Activated CD8-positive, alpha-beta T cell treated with anti-CD3 and anti-CD28 coated beads, Interleukin-2, amount 10 ng/mL, durations not matched to agents 7 days and 5 days (primary cell): ENCODE measurements at regions not wholly inside any gene's neighbourhood (a gene's known extent, or its start where the extent isn't known, plus 50 kb on each side); places are given as distances from the start of the nearest gene placed in this dataset.

Experiments
- ATAC-seq: fragments of 150-1000 bp; cut with Tn5 transposase; one replicate; pipeline ENCODE4 v1.10.0; 2021; ENCODE audit warnings: moderate library complexity
- CTCF ChIA-PET: fragments of 350-600 bp; sonication (Branson Sonifier 250); formaldehyde crosslinking; loops from one replicate; lab custom pipeline; 2021; ENCODE audit warnings: antibody characterized with exemption; lab: Charles Lee
- POLR2A ChIA-PET: fragments of 350-600 bp; sonication (Branson Sonifier 250); formaldehyde crosslinking; loops from one replicate; lab custom pipeline; 2021; ENCODE audit warnings: antibody characterized with exemption; lab: Charles Lee
- DNase-seq: peaks from one replicate; pipeline ENCODE4 v3.0.0-alpha.2; 2020
- H3K27ac Mint-ChIP-seq: one replicate; pipeline ENCODE4 v1.8.0; 2021; ENCODE audit warnings: mild to moderate bottlenecking, mixed read lengths
- H3K27me3 Mint-ChIP-seq: one replicate; pipeline ENCODE4 v1.8.0; 2021; ENCODE audit warnings: low read depth, mixed read lengths
- H3K36me3 Mint-ChIP-seq: one replicate; pipeline ENCODE4 v1.8.0; 2021; ENCODE audit warnings: low read depth, mixed read lengths
- H3K4me1 Mint-ChIP-seq: one replicate; pipeline ENCODE4 v1.8.0; 2021; ENCODE audit warnings: low read depth, mixed read lengths
- H3K4me3 Mint-ChIP-seq: one replicate; pipeline ENCODE4 v1.8.0; 2021; ENCODE audit warnings: mild to moderate bottlenecking, mixed read lengths
- H3K9me3 Mint-ChIP-seq: one replicate; pipeline ENCODE4 v1.8.0; 2022; ENCODE audit warnings: mixed read lengths; ENCODE audit not compliant: insufficient read depth

DNA sequence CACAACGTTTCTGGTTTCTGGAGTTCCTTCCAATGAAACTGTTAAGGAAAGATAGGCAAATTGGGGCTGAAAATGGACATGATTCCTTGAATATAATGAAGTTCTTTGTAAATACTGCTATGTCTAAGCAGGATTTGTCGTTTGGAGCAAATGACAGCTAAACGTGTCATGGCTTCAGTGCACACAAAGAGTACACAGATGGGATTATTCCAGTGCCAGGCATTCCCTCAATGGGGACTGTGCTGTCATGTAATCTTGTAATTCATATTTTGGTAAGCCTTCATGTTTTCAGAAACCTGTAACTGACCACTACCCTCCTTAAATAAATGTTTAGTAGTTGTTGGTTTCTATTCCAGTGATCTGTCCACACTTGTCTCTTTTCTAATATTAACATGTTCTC lies 404.7 kb upstream of the CDH7 start:
- ChIA-PET CTCF (no interaction called here), POLR2A (no interaction called here)
- no peak overlapping the region for H3K27ac Mint-ChIP-seq
- H3K9me3 Mint-ChIP-seq, result no peaks in the 10 kb centered on the region
- DNase-seq (no peak), ATAC-seq (no peak)
- no peak overlapping the region for H3K4me3 Mint-ChIP-seq
- no peaks in the 10 kb centered on the region for H3K27me3 Mint-ChIP-seq
- H3K4me1 Mint-ChIP-seq, result no peaks in the 10 kb centered on the region
- H3K36me3 Mint-ChIP-seq, result no peaks in the 10 kb centered on the region

DNA sequence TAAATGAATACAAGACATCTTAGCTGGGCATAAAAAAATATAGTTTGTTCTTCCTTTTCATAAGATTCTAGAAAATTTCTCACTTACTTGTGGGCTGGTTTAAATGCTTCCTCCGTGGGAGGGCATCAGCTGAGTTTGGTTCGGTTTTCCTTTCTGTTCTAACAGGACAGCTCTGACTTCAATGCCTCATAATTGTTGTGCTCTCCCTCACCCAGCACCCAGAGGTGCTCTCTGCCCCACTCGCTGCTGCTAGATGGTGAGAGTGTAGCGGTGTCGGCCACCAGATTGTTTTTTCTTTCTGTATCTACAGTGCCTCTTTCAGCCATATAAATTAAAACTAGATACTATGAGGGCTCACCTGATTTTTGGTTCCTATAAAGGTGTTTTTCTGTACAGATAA lies 407.2 kb upstream of the CDH7 start:
- no peak for ATAC-seq
- DNase-seq, result no peak
- Mint-ChIP-seq H3K36me3 (no peaks in the 10 kb centered on the region), H3K4me1 (no peaks in the 10 kb centered on the region), H3K27me3 (no peaks in the 10 kb centered on the region), H3K4me3 (no peak overlapping the region), H3K9me3 (no peaks in the 10 kb centered on the region), H3K27ac (no peak overlapping the region)
- CTCF ChIA-PET, result no interaction called here
- POLR2A ChIA-PET, result no interaction called here

DNA sequence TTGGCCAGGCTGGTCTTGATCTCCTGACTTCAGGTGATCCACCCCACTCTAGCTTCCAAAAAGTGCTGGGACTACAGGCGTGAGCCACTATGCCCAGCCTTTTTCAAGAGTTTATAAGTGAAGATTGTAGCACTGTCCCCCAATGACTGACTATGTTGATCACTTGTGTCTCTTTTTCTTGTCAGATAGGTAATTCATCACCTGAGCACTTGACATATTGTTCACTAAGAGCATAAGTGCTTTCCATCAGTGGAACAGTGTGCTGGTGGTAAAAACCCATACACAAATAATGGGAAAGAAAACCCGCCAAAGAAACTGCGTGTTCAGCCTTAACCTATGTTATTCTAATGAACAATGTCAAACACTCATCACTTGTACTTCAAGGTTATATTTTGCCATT lies 414.4 kb upstream of the CDH7 start:
- Mint-ChIP-seq H3K4me3 (no peak overlapping the region), H3K9me3 (peaks cover 7% of the 10 kb centered on the region), H3K36me3 (no peaks in the 10 kb centered on the region), H3K27me3 (no peaks in the 10 kb centered on the region), H3K4me1 (no peaks in the 10 kb centered on the region), H3K27ac (no peak overlapping the region)
- no peak for ATAC-seq
- POLR2A ChIA-PET, result no interaction called here
- CTCF ChIA-PET, result no interaction called here
- DNase-seq, result no peak

DNA sequence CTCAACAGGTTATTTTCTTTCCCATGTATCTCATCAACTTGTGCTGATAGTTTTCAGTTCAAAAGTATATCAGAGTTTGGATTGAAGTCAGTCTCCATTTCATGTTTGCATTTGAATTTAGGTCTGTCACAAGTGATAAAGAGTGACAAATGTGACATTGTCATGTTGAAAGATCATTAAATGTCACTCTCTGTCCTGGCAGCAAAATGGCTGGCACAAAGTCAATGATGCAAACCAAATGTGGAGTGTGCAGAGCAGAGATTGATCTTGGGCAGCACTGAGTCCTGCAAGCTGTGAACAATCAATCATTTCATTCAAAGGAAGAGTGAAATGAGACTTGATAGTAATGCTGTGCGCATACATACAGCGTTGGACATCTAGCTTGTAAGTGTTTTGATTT lies 421.8 kb upstream of the CDH7 start:
- DNase-seq, result no peak
- peaks cover 5% of the 10 kb centered on the region for H3K9me3 Mint-ChIP-seq
- no peaks in the 10 kb centered on the region for H3K27me3 Mint-ChIP-seq
- no peak for ATAC-seq
- no peaks in the 10 kb centered on the region for H3K4me1 Mint-ChIP-seq
- H3K27ac Mint-ChIP-seq, result no peak overlapping the region
- no peak overlapping the region for H3K4me3 Mint-ChIP-seq
- ChIA-PET CTCF (no interaction called here), POLR2A (no interaction called here)
- no peaks in the 10 kb centered on the region for H3K36me3 Mint-ChIP-seq

DNA sequence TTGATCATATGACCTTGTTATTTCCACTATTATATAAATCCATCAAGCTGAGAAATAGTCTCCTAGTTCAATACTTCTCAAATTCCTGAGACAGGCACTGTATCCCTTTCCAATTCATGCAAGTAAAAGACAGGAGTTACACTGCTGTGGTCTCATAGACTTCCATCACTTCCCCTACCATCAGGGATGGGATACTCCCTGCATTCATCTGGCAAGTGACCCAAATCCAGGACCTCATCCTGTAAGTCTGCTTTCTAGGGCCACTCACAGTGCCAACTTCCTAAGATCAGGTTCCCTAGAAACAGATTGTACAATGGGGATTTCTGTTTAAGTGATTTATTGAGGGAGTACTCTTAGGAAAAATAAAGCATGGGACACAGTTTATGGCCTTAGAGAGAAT lies 424.0 kb upstream of the CDH7 start:
- Mint-ChIP-seq H3K4me3 (no peak overlapping the region), H3K27me3 (no peaks in the 10 kb centered on the region), H3K4me1 (no peaks in the 10 kb centered on the region), H3K9me3 (peaks cover 5% of the 10 kb centered on the region), H3K36me3 (no peaks in the 10 kb centered on the region), H3K27ac (no peak overlapping the region)
- no peak for DNase-seq
- POLR2A ChIA-PET, result no interaction called here
- no peak for ATAC-seq
- CTCF ChIA-PET, result no interaction called here

DNA sequence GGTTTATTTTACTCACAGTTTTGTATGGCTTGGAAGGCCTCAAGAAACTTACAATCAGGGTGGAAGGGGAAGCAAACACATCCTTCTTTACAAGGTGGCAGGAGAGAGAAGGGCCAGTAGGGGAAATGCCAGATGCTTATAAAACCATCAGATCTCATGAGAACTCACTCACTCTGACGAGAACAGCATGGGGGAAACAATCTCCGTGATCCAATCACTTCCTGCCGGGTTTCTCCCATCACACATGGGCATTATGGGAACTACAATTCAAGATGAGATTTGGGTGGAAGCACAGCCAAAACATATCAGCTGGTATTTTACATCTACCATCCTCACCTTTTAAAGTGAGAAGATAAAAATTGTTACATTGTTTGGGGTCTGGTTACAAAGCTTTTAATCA lies 427.9 kb upstream of the CDH7 start:
- H3K27ac Mint-ChIP-seq, result no peak overlapping the region
- H3K4me1 Mint-ChIP-seq, result no peaks in the 10 kb centered on the region
- POLR2A ChIA-PET, result no interaction called here
- H3K4me3 Mint-ChIP-seq, result no peak overlapping the region
- no peaks in the 10 kb centered on the region for H3K27me3 Mint-ChIP-seq
- CTCF ChIA-PET, result no interaction called here
- no peak for ATAC-seq
- no peak for DNase-seq
- H3K36me3 Mint-ChIP-seq, result no peaks in the 10 kb centered on the region
- H3K9me3 Mint-ChIP-seq, result no peaks in the 10 kb centered on the region

DNA sequence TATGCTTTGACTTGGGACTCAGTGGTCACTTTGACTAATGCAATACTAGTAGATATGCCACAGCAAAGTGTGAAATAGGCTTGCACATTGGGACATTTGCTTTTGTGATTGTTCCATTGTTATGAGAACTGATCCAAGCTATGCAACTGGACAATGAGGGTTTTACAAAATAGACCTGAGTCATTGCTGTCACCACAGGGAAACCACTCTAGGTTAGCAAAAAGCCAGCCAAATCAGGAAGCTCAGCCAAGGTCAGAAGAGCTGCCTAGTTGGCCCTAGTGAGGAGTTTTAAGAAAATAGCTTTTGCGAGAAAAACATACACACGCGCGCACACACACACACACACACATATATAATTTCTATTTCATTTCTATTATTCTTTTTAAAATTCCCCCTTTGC lies 452.4 kb upstream of the CDH7 start:
- Mint-ChIP-seq H3K27ac (no peak overlapping the region), H3K4me3 (no peak overlapping the region), H3K36me3 (no peaks in the 10 kb centered on the region), H3K9me3 (peaks cover 4% of the 10 kb centered on the region), H3K27me3 (no peaks in the 10 kb centered on the region), H3K4me1 (no peaks in the 10 kb centered on the region)
- ChIA-PET POLR2A (no interaction called here), CTCF (no interaction called here)
- ATAC-seq, result no peak
- no peak for DNase-seq

DNA sequence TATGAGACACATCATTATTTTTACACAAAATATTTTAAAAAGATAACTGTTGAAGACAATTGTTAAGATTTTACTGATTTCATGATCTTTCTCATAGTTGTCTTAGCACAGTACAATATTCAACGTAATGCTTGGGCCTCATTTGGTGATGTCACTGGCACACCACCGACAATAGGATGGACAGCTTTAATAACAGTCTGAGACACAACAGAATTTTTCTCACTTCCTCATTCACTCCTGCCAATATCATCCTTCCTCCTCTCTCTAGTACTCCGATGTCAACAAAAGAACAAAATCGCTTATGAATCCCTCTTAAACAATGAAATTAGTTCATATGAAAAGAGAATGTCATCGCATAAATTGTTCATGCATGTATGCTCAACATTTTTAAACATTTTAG lies 461.9 kb upstream of the CDH7 start:
- Mint-ChIP-seq H3K27me3 (no peaks in the 10 kb centered on the region), H3K4me3 (no peak overlapping the region), H3K4me1 (no peaks in the 10 kb centered on the region), H3K27ac (no peak overlapping the region), H3K36me3 (no peaks in the 10 kb centered on the region), H3K9me3 (peaks cover 3% of the 10 kb centered on the region)
- CTCF ChIA-PET, result no interaction called here
- POLR2A ChIA-PET, result no interaction called here
- DNase-seq (no peak), ATAC-seq (no peak)

DNA sequence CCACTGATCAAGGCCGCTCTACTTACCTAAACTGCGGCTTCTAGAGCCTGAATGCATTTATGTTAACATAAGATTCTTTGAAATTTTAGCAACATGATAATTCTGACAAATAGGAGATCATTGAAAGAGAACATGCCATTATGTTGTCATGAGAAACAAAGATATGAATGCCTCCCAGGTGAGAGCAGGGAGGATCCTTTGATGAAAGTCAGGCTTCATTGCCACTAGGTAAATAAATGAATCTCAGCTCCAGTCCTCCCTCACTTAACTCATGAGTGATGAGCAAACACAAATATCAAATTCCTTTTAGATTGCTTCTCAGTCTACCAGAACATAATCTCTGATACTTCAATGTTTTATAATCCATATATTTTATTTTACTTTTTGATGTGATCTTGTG lies 463.2 kb upstream of the CDH7 start:
- Mint-ChIP-seq H3K4me3 (no peak overlapping the region), H3K4me1 (no peaks in the 10 kb centered on the region), H3K27ac (no peak overlapping the region), H3K36me3 (no peaks in the 10 kb centered on the region), H3K27me3 (no peaks in the 10 kb centered on the region), H3K9me3 (peaks cover 3% of the 10 kb centered on the region)
- ATAC-seq, result no peak
- CTCF ChIA-PET, result no interaction called here
- POLR2A ChIA-PET, result no interaction called here
- DNase-seq, result no peak

DNA sequence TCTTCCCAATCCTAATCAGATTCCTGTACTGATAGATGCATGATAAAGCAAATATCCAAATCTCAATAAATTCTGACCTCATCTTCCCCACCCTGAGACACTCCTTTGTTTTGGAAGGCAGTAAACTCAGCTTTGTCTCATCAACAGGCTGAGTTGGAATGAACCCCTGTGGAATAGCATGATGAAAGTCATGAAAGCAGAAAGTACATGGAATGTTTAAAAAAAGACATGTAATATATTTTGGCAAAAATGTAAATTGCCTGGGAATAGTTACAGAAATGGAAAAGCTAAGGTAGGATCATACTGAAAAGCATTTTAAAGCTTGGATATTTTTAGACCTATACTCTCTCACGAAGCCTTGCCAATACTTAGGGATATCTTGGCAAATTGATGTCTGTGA lies 468.7 kb upstream of the CDH7 start:
- CTCF ChIA-PET, result no interaction called here
- no peaks in the 10 kb centered on the region for H3K36me3 Mint-ChIP-seq
- DNase-seq (no peak), ATAC-seq (no peak)
- H3K4me3 Mint-ChIP-seq, result no peak overlapping the region
- no peak overlapping the region for H3K27ac Mint-ChIP-seq
- H3K4me1 Mint-ChIP-seq, result no peaks in the 10 kb centered on the region
- peaks cover 5% of the 10 kb centered on the region for H3K9me3 Mint-ChIP-seq
- H3K27me3 Mint-ChIP-seq, result no peaks in the 10 kb centered on the region
- POLR2A ChIA-PET, result no interaction called here

DNA sequence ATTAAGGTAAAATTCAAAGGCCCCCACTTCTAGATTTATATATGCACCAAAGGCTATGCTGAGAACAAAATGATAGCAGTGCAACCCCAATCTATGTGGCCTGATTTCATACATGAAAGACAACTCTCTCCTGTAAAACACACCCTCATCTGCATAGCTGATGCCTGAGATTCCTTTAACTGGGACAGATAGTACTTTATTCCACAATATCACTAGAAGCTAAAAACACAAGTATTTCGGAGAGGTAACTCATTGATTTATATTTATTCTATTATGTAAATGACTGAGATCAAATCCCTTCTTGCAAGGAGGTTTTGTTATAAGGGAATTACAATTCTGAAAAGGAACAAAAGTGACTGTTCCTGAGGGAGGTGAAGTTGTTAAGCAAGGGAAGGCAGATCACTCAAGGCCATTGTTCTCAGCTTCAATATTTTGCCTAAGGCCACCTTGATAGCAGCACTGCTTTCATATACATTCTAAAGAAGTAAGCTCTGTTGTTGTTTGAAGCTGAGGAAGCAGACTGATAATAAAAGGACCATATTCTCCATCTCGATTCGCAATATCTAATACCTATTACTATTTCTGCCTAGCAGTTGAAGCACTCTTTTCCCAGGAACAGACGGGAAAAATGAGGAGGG lies 471.0 kb upstream of the CDH7 start:
- Mint-ChIP-seq H3K27ac (no peak overlapping the region), H3K27me3 (no peaks in the 10 kb centered on the region), H3K36me3 (no peaks in the 10 kb centered on the region), H3K4me1 (no peaks in the 10 kb centered on the region), H3K4me3 (no peak overlapping the region), H3K9me3 (peaks cover 5% of the 10 kb centered on the region)
- DNase-seq (no peak), ATAC-seq (no peak)
- CTCF ChIA-PET, result no interaction called here
- POLR2A ChIA-PET, result no interaction called here

DNA sequence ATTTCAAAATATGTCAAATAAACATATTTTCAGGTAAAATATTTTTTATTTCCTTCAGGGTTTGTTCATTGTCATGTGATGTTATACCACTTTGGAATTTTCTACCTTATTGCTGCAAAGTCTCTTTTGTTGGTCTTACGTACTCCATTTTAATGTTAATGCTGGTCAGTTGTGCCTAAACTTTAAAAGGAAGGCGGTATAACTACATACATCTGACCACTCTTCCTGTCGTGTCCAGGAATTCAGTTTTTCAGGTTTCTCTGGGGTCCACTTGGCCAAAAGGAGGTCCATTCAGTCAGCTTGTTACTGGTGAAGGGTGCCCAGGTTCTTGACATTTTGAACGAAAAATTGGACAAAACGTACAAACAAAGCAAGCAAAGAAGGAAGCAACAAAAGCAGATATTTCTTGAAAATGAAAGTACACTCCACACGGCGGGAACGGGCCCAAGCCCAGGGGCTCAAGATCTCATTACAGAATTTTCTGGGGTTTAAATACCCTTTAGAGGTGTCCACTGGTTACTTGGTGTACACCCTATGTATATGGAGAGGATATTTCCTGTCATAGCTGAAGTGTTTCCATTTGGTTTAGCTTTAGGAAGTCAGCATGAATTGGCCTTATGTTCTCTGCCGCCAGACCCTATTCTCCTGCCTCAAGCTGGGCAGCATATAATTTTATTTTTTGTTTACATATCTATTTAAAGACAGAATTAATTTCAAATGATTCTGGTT lies 471.7 kb upstream of the CDH7 start:
- Mint-ChIP-seq H3K4me1 (no peaks in the 10 kb centered on the region), H3K27ac (no peak overlapping the region), H3K27me3 (no peaks in the 10 kb centered on the region), H3K9me3 (peaks cover 5% of the 10 kb centered on the region), H3K36me3 (no peaks in the 10 kb centered on the region), H3K4me3 (no peak overlapping the region)
- CTCF ChIA-PET, result no interaction called here
- no peak for DNase-seq
- POLR2A ChIA-PET, result no interaction called here
- ATAC-seq, result no peak

DNA sequence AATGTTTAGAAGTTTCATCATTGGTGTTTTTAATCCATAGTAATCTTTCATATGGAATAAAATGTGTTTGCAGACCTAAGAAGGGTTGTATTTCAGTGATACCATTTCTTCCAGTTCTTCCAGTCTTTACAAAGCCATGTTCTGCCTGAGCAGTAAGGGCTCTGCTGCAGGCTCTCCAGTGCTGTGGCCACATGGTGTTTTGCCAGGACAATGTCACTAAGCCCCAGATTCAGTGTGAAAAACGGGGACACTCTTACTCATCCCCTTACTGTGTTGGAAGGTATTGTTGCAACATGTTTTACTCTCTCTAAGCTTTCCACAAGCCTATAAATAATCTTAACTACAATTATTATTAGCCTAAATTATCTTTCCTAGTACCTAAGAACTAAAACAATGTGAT lies 481.4 kb upstream of the CDH7 start:
- no peak for DNase-seq
- ChIA-PET CTCF (no interaction called here), POLR2A (no interaction called here)
- Mint-ChIP-seq H3K4me1 (no peaks in the 10 kb centered on the region), H3K27ac (no peak overlapping the region), H3K27me3 (no peaks in the 10 kb centered on the region), H3K36me3 (no peaks in the 10 kb centered on the region), H3K9me3 (no peaks in the 10 kb centered on the region), H3K4me3 (no peak overlapping the region)
- ATAC-seq, result no peak
